HEK293 (cell line): ENCODE measurements at regions not wholly inside any gene's neighbourhood (a gene's known extent, or its start where the extent isn't known, plus 50 kb on each side); places are given as distances from the start of the nearest gene placed in this dataset.

Experiments used
- CTCF ChIA-PET: fragments of 350-600 bp; formaldehyde crosslinking; extraction: SDS; loops from one replicate; lab custom pipeline; 2021; ENCODE audit warnings: antibody characterized with exemption; lab: Yijun Ruan, JAX
- POLR2A ChIA-PET: fragments of 300-600 bp; formaldehyde crosslinking; extraction: SDS; loops from one replicate; lab custom pipeline; 2020; ENCODE audit warnings: antibody characterized with exemption, inconsistent platforms; lab: Yijun Ruan, JAX
- H3K27ac ChIP-seq: fragments of 200-500 bp; sonication (Bioruptor generic); 2 replicates; pipeline ENCODE4 v1.5.1; 2014; ENCODE audit warnings: low read depth, low read length, control low read depth, inconsistent platforms; ENCODE audit errors: extremely low read depth
- H3K36me3 ChIP-seq, 2 experiments: fragments of 200-500 bp in 1 of 2; sonication (Bioruptor generic) in 1 of 2; 1 replicate in 1 of 2; 2 replicates in 1 of 2; pipeline ENCODE4 v1.5.1; 2014 to 2017; ENCODE audit warnings: inconsistent platforms in 2 of 2, low read length in 2 of 2; ENCODE audit not compliant: control insufficient read depth in 2 of 2, insufficient read depth in 1 of 2
- H3K4me1 ChIP-seq: fragments of 200-500 bp; sonication (Bioruptor generic); 2 replicates; pipeline ENCODE4 v1.5.1; 2014; ENCODE audit warnings: mild to moderate bottlenecking, low read length, inconsistent platforms; ENCODE audit not compliant: control insufficient read depth, insufficient read depth
- H3K4me3 ChIP-seq: 2 replicates; pipeline ENCODE4 v1.5.1; 2011; ENCODE audit warnings: low read depth, mild to moderate bottlenecking, control low read depth, low read length, moderate library complexity
- H3K9me3 ChIP-seq: fragments of 200-500 bp; sonication (Bioruptor generic); 2 replicates; pipeline ENCODE4 v1.5.1; 2014; ENCODE audit warnings: low read depth, low read length, inconsistent platforms; ENCODE audit not compliant: control insufficient read depth, insufficient read depth
- MEIS1 ChIP-seq: sonication (generic); formaldehyde crosslinking; IDR thresholded peaks from 2 replicates; pipeline ENCODE4 v1.8.1; 2022; ENCODE audit warnings: missing genetic modification reagents, mild to moderate bottlenecking, borderline replicate concordance
- RBAK ChIP-seq: fragments of 450-650 bp; formaldehyde crosslinking; IDR thresholded peaks from 2 replicates; pipeline ENCODE4 v1.5.1; 2016; ENCODE audit warnings: missing biosample characterization, missing genetic modification characterization
- SETDB1 ChIP-seq: IDR thresholded peaks from one replicate; pipeline ENCODE4 v1.6.1; 2017; ENCODE audit warnings: mild to moderate bottlenecking, low read length, moderate library complexity, mixed read lengths; ENCODE audit not compliant: insufficient read length
- SP7 ChIP-seq: fragments of 450-650 bp; formaldehyde crosslinking; IDR thresholded peaks from 2 replicates; pipeline ENCODE4 v1.5.1; 2016; ENCODE audit warnings: missing biosample characterization, missing genetic modification characterization
- YY2 ChIP-seq: fragments of 450-650 bp; formaldehyde crosslinking; IDR thresholded peaks from 2 replicates; pipeline ENCODE4 v1.5.1; 2016; ENCODE audit warnings: missing biosample characterization, missing genetic modification characterization
- ZBTB8A ChIP-seq: fragments of 450-650 bp; formaldehyde crosslinking; IDR thresholded peaks from 2 replicates; pipeline ENCODE4 v1.5.1; 2016; ENCODE audit warnings: missing biosample characterization, missing genetic modification characterization
- ZNF114 ChIP-seq: fragments of 450-650 bp; formaldehyde crosslinking; IDR thresholded peaks from 2 replicates; pipeline ENCODE4 v1.5.0; 2017; ENCODE audit warnings: missing biosample characterization, missing genetic modification characterization
- ZNF155 ChIP-seq: fragments of 450-650 bp; formaldehyde crosslinking; IDR thresholded peaks from 2 replicates; pipeline ENCODE4 v1.5.1; 2016; ENCODE audit warnings: missing biosample characterization, missing genetic modification characterization
- ZNF157 ChIP-seq: fragments of 450-650 bp; formaldehyde crosslinking; IDR thresholded peaks from 2 replicates; pipeline ENCODE4 v1.5.1; 2016; ENCODE audit warnings: missing biosample characterization, missing genetic modification characterization
- ZNF174 ChIP-seq: fragments of 450-650 bp; formaldehyde crosslinking; IDR thresholded peaks from 2 replicates; pipeline ENCODE4 v1.5.0; 2017; ENCODE audit warnings: missing biosample characterization, mild to moderate bottlenecking, missing genetic modification characterization
- ZNF2 ChIP-seq: fragments of 450-650 bp; formaldehyde crosslinking; IDR thresholded peaks from 2 replicates; pipeline ENCODE4 v1.5.1; 2016; ENCODE audit warnings: missing biosample characterization, missing genetic modification characterization
- ZNF214 ChIP-seq: fragments of 450-650 bp; formaldehyde crosslinking; IDR thresholded peaks from 2 replicates; pipeline ENCODE4 v1.5.1; 2017; ENCODE audit warnings: missing biosample characterization, mild to moderate bottlenecking, missing genetic modification characterization, borderline replicate concordance
- ZNF335 ChIP-seq: fragments of 450-650 bp; formaldehyde crosslinking; conservative IDR thresholded peaks from 2 replicates; pipeline ENCODE4 v1.5.1; 2016; ENCODE audit warnings: missing biosample characterization, missing genetic modification characterization
- ZNF354C ChIP-seq: fragments of 450-650 bp; formaldehyde crosslinking; IDR thresholded peaks from 2 replicates; pipeline ENCODE4 v1.5.1; 2016; ENCODE audit warnings: missing biosample characterization, missing genetic modification characterization, low read depth, borderline replicate concordance
- ZNF501 ChIP-seq: fragments of 450-650 bp; formaldehyde crosslinking; IDR thresholded peaks from 2 replicates; pipeline ENCODE4 v1.5.1; 2016; ENCODE audit warnings: missing biosample characterization, missing genetic modification characterization
- ZNF521 ChIP-seq: fragments of 450-650 bp; formaldehyde crosslinking; IDR thresholded peaks from 2 replicates; pipeline ENCODE4 v1.5.1; 2017; ENCODE audit warnings: missing biosample characterization, mild to moderate bottlenecking, missing genetic modification characterization
- ZNF555 ChIP-seq: fragments of 450-650 bp; formaldehyde crosslinking; conservative IDR thresholded peaks from 2 replicates; pipeline ENCODE4 v1.5.1; 2017; ENCODE audit warnings: missing biosample characterization, mild to moderate bottlenecking, missing genetic modification characterization, inconsistent platforms
- ZNF561 ChIP-seq: fragments of 450-650 bp; IDR thresholded peaks from 2 replicates; pipeline ENCODE4 v1.5.1; 2018; ENCODE audit warnings: missing biosample characterization, missing genetic modification characterization, borderline replicate concordance
- ZNF571 ChIP-seq: fragments of 450-650 bp; formaldehyde crosslinking; IDR thresholded peaks from 2 replicates; pipeline ENCODE4 v1.5.0; 2017; ENCODE audit warnings: missing biosample characterization, missing genetic modification characterization
- ZNF777 ChIP-seq: fragments of 450-650 bp; formaldehyde crosslinking; IDR thresholded peaks from 2 replicates; pipeline ENCODE4 v1.5.1; 2017; ENCODE audit warnings: missing biosample characterization, missing genetic modification characterization, borderline replicate concordance
- ZNF791 ChIP-seq: fragments of 450-650 bp; formaldehyde crosslinking; IDR thresholded peaks from 2 replicates; pipeline ENCODE4 v1.5.1; 2016; ENCODE audit warnings: missing biosample characterization, missing genetic modification characterization
- ZNF843 ChIP-seq: fragments of 450-650 bp; formaldehyde crosslinking; IDR thresholded peaks from 2 replicates; pipeline ENCODE4 v1.5.1; 2016; ENCODE audit warnings: missing biosample characterization, missing genetic modification characterization
- TF ChIP-seq, protein P1 (sequence below): fragments of 450-650 bp; formaldehyde crosslinking; IDR thresholded peaks from 2 replicates; pipeline ENCODE4 v1.5.1; 2017; ENCODE audit warnings: missing biosample characterization, missing genetic modification characterization
- TF ChIP-seq, protein P2 (sequence below): fragments of 450-650 bp; formaldehyde crosslinking; IDR thresholded peaks from 2 replicates; pipeline ENCODE4 v1.5.1; 2016; ENCODE audit warnings: missing biosample characterization, missing genetic modification characterization

- CTCF ChIA-PET = no interaction called here
- Histone ChIP-seq H3K4me1 (no peaks in the 10 kb centered on the region), H3K4me3 (no peak overlapping the region)
Observed at GRCh38 chr20:50368813-50369224, 141.4 kb upstream of the PTPN1 start.

GRCh38 chr20:50369225-50370035 is 140.8 kb upstream of the PTPN1 start:
- CTCF ChIA-PET = interaction anchor here (0.6 kb wide), 1 partner anchor 25 kb away, joined by 3 read pairs; no protein-coding TSS in a partner anchor
- Histone ChIP-seq H3K9me3 (no peaks in the 10 kb centered on the region), H3K4me1 (no peaks in the 10 kb centered on the region), H3K36me3 (no peaks in the 10 kb centered on the region), H3K27ac (no peak overlapping the region), H3K4me3 (no peak overlapping the region)
- POLR2A ChIA-PET = interaction anchor here (0.5 kb wide), 1 partner anchor 258 kb away, joined by 3 read pairs; no protein-coding TSS in a partner anchor
- TF ChIP-seq ZNF214 (tag by site-specific recombination) (no peak), ZNF555 (tag by site-specific recombination) (no peak), ZNF354C (tag by site-specific recombination) (no peak), ZNF777 (tag by site-specific recombination) (no peak), ZNF521 (no peak), ZNF2 (tag by site-specific recombination) (no peak), ZNF155 (tag by site-specific recombination) (no peak), ZNF157 (tag by site-specific recombination) (no peak)
- TF ChIP-seq, protein P1, sequence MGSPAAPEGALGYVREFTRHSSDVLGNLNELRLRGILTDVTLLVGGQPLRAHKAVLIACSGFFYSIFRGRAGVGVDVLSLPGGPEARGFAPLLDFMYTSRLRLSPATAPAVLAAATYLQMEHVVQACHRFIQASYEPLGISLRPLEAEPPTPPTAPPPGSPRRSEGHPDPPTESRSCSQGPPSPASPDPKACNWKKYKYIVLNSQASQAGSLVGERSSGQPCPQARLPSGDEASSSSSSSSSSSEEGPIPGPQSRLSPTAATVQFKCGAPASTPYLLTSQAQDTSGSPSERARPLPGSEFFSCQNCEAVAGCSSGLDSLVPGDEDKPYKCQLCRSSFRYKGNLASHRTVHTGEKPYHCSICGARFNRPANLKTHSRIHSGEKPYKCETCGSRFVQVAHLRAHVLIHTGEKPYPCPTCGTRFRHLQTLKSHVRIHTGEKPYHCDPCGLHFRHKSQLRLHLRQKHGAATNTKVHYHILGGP (tag by site-specific recombination) = no peak

More at GRCh38 chr20:50368813-50369224, 141.4 kb upstream of the PTPN1 start:
- Histone ChIP-seq H3K36me3 (no peaks in the 10 kb centered on the region), H3K27ac (no peak overlapping the region), H3K9me3 (no peaks in the 10 kb centered on the region)
- POLR2A ChIA-PET = interaction anchor here (0.5 kb wide), 1 partner anchor 258 kb away, joined by 3 read pairs; no protein-coding TSS in a partner anchor
- TF ChIP-seq ZNF561 (tag by site-specific recombination) (no peak), ZNF571 (no peak), SETDB1 (peak; percentile 15), ZNF335 (tag by site-specific recombination) (no peak), ZNF501 (tag by site-specific recombination) (no peak), ZNF791 (tag by site-specific recombination) (no peak), MEIS1 (CRISPR knock-in tag) (no peak)

- ChIA-PET CTCF (interaction anchor here (0.6 kb wide), 1 partner anchor 25 kb away, joined by 3 read pairs; no protein-coding TSS in a partner anchor), POLR2A (no interaction called here)
- Histone ChIP-seq H3K27ac (no peak overlapping the region), H3K4me3 (no peak overlapping the region), H3K9me3 (no peaks in the 10 kb centered on the region), H3K4me1 (no peaks in the 10 kb centered on the region), H3K36me3 (no peaks in the 10 kb centered on the region)
- TF ChIP-seq RBAK (no peak), ZNF843 (tag by site-specific recombination) (no peak), ZNF114 (tag by site-specific recombination) (no peak), ZNF174 (tag by site-specific recombination) (no peak), ZNF555 (tag by site-specific recombination) (no peak), ZBTB8A (tag by site-specific recombination) (no peak), SP7 (no peak), YY2 (no peak)
- TF ChIP-seq, protein P2, sequence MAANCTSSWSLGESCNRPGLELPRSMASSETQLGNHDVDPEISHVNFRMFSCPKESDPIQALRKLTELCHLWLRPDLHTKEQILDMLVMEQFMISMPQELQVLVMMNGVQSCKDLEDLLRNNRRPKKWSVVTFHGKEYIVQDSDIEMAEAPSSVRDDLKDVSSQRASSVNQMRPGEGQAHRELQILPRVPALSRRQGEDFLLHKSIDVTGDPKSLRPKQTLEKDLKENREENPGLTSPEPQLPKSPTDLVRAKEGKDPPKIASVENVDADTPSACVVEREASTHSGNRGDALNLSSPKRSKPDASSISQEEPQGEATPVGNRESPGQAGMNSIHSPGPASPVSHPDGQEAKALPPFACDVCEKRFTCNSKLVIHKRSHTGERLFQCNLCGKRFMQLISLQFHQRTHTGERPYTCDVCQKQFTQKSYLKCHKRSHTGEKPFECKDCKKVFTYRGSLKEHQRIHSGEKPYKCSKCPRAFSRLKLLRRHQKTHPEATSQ (tag by site-specific recombination) = no peak
Observed at GRCh38 chr20:50370036-50370566, 140.1 kb upstream of the PTPN1 start.
